Loucy (cell line): ENCODE measurements at regions not wholly inside any gene's neighbourhood (a gene's known extent, or its start where the extent isn't known, plus 50 kb on each side); places are given as distances from the start of the nearest gene placed in this dataset.

Experiments
- H2AFZ ChIP-seq: fragments of 200-600 bp; sonication (generic); 2 replicates; pipeline ENCODE4 v1.6.0; 2016; ENCODE audit warnings: antibody characterized with exemption, mild to moderate bottlenecking, low read length, moderate library complexity
- H3F3A ChIP-seq: fragments of 200-600 bp; 2 replicates; pipeline ENCODE4 v1.6.0; 2016; ENCODE audit warnings: antibody characterized with exemption, low read depth, mild to moderate bottlenecking
- H3K27me3 ChIP-seq: fragments of 200-600 bp; sonication (generic); 2 replicates; pipeline ENCODE4 v1.6.1; 2014; ENCODE audit warnings: low read length, mild to moderate bottlenecking; ENCODE audit not compliant: insufficient read depth, poor library complexity, severe bottlenecking
- H3K36me3 ChIP-seq: fragments of 200-600 bp; sonication (generic); 2 replicates; pipeline ENCODE4 v1.6.1; 2016; ENCODE audit warnings: low read length; ENCODE audit not compliant: insufficient read depth
- H3K4me1 ChIP-seq: fragments of 200-600 bp; sonication (generic); 2 replicates; pipeline ENCODE4 v1.5.1; 2014; ENCODE audit warnings: low read length, mild to moderate bottlenecking; ENCODE audit not compliant: insufficient read depth, poor library complexity, severe bottlenecking
- H3K4me2 ChIP-seq: fragments of 200-600 bp; sonication (generic); 2 replicates; pipeline ENCODE4 v1.6.0; 2014; ENCODE audit warnings: antibody characterized with exemption, low read length, low read depth, mild to moderate bottlenecking; ENCODE audit not compliant: poor library complexity, severe bottlenecking
- H3K4me3 ChIP-seq: fragments of 200-600 bp; sonication (generic); 2 replicates; pipeline ENCODE4 v1.5.1; 2014; ENCODE audit warnings: low read length, mild to moderate bottlenecking, mixed read lengths; ENCODE audit not compliant: poor library complexity, severe bottlenecking
- H3K79me2 ChIP-seq: fragments of 200-600 bp; sonication (generic); 2 replicates; pipeline ENCODE4 v1.6.1; 2014; ENCODE audit warnings: low read length; ENCODE audit not compliant: insufficient read depth
- H3K9ac ChIP-seq: fragments of 200-600 bp; sonication (generic); 2 replicates; pipeline ENCODE4 v1.6.0; 2014; ENCODE audit warnings: mild to moderate bottlenecking, low read depth, low read length, moderate library complexity; ENCODE audit not compliant: poor library complexity, severe bottlenecking
- H3K9me2 ChIP-seq: fragments of 200-600 bp; sonication (generic); replicated peaks from 2 replicates; pipeline ENCODE4 v1.6.1; 2016; ENCODE audit warnings: low read depth, low read length, mixed read lengths
- H3K9me3 ChIP-seq: fragments of 200-600 bp; sonication (generic); 2 replicates; pipeline ENCODE4 v1.6.1; 2014; ENCODE audit warnings: mild to moderate bottlenecking, antibody characterized with exemption, low read length, low read depth; ENCODE audit not compliant: insufficient read depth
- H4K20me1 ChIP-seq: fragments of 200-600 bp; sonication (generic); 2 replicates; pipeline ENCODE4 v1.6.0; 2014; ENCODE audit warnings: antibody characterized with exemption, low read length, mild to moderate bottlenecking; ENCODE audit not compliant: insufficient read depth, poor library complexity, severe bottlenecking
- CTCF ChIP-seq: fragments of 200-600 bp; sonication (generic); conservative IDR thresholded peaks from 2 replicates; pipeline ENCODE4 v1.5.1; 2014; ENCODE audit warnings: mild to moderate bottlenecking, antibody characterized with exemption, low read length
- EZH2phosphoT487 ChIP-seq: fragments of 200-600 bp; IDR thresholded peaks from 2 replicates; pipeline ENCODE4 v1.6.1; 2018; ENCODE audit warnings: antibody characterized with exemption, mild to moderate bottlenecking, moderate library complexity, borderline replicate concordance

GRCh38 chr14:53606203-53606602 is 350.4 kb downstream of the BMP4 start:
- no peaks in the 10 kb centered on the region for H3K36me3 ChIP-seq
- H3F3A ChIP-seq: no peaks in the 10 kb centered on the region
- H3K27me3 ChIP-seq: no peaks in the 10 kb centered on the region
- TF ChIP-seq CTCF (no peak), EZH2phosphoT487 (no peak)
- no peaks in the 10 kb centered on the region for H3K9me3 ChIP-seq
- no peaks in the 10 kb centered on the region for H3K79me2 ChIP-seq
- no peaks in the 10 kb centered on the region for H4K20me1 ChIP-seq
- no peak overlapping the region for H2AFZ ChIP-seq
- H3K4me2 ChIP-seq: no peak overlapping the region
- H3K4me3 ChIP-seq: no peak overlapping the region
- H3K9me2 ChIP-seq: no peaks in the 10 kb centered on the region
- H3K4me1 ChIP-seq: no peaks in the 10 kb centered on the region
- H3K9ac ChIP-seq: no peak overlapping the region

GRCh38 chr14:53605562-53605961 is 351.1 kb downstream of the BMP4 start:
- no peaks in the 10 kb centered on the region for H4K20me1 ChIP-seq

GRCh38 chr14:53603994-53604393 is 352.6 kb downstream of the BMP4 start:
- no peaks in the 10 kb centered on the region for H3K27me3 ChIP-seq
- H3K9ac ChIP-seq: no peak overlapping the region
- no peak overlapping the region for H2AFZ ChIP-seq
- TF ChIP-seq CTCF: no peak
- no peak for TF ChIP-seq EZH2phosphoT487
- no peaks in the 10 kb centered on the region for H3K79me2 ChIP-seq
- no peaks in the 10 kb centered on the region for H3K36me3 ChIP-seq
- H4K20me1 ChIP-seq: no peaks in the 10 kb centered on the region
- H3K4me1 ChIP-seq: no peaks in the 10 kb centered on the region
- no peak overlapping the region for H3K4me2 ChIP-seq
- H3K9me2 ChIP-seq: no peaks in the 10 kb centered on the region
- H3K9me3 ChIP-seq: no peaks in the 10 kb centered on the region
- H3K4me3 ChIP-seq: no peak overlapping the region
- H3F3A ChIP-seq: no peaks in the 10 kb centered on the region

More at GRCh38 chr14:53605562-53605961, 351.1 kb downstream of the BMP4 start:
- Histone ChIP-seq H3K79me2 (no peaks in the 10 kb centered on the region), H3K9ac (no peak overlapping the region), H3K4me2 (no peak overlapping the region), H3K9me2 (no peaks in the 10 kb centered on the region), H3K36me3 (no peaks in the 10 kb centered on the region), H3K4me1 (no peaks in the 10 kb centered on the region), H3K9me3 (no peaks in the 10 kb centered on the region), H3K4me3 (no peak overlapping the region), H2AFZ (no peak overlapping the region), H3K27me3 (no peaks in the 10 kb centered on the region), H3F3A (no peaks in the 10 kb centered on the region)
- no peak for TF ChIP-seq EZH2phosphoT487
- TF ChIP-seq CTCF: no peak
